ENCODE measurements at regions not wholly inside any gene's neighbourhood (a gene's known extent, or its start where the extent isn't known, plus 50 kb on each side); places are given as distances from the start of the nearest gene placed in this dataset.

- Histone ChIP-seq H3K36me3 (replicated peaks in 1 of 2; ENCODE audit: control insufficient read depth in 1 of 2, insufficient read depth in 2 of 2, low read length in 1 of 2) (no peaks in the 10 kb centered on the region), H3K4me2 (no peak overlapping the region), H3K9me2 (no peaks in the 10 kb centered on the region), H3K4me1 (ENCODE audit: control insufficient read depth in 1 of 2, insufficient read depth in 2 of 2, low read depth in 1 of 2, low read length in 1 of 2) (peaks cover 0 to 7% of the 10 kb centered on the region in 2 experiments; a peak in 2 of 4 replicates), H3K79me2 (ENCODE audit: insufficient read depth) (no peaks in the 10 kb centered on the region), H2AFZ (ENCODE audit: low read depth) (no peak overlapping the region), H3K27ac (ENCODE audit: low read depth in 2 of 2, low read length in 1 of 2) (no peak overlapping the region), H3K9ac (no peak overlapping the region), H3K4me3 (ENCODE audit: low read depth in 2 of 2, low read length in 1 of 2) (no peak overlapping the region), H3K27me3 (ENCODE audit: insufficient read depth) (no peaks in the 10 kb centered on the region), H3F3A (replicated peaks; ENCODE audit: insufficient read depth) (no peaks in the 10 kb centered on the region), H3K9me3 (no peaks in the 10 kb centered on the region), H4K20me1 (ENCODE audit: insufficient read depth) (no peaks in the 10 kb centered on the region)
- CTCF ChIA-PET = no interaction called here
- WGBS (ENCODE audit: low lambda C conversion rate) = 33% methylated on average over 1 of the region's 1 CpG
- POLR2A ChIA-PET = interaction anchor here (0.5 kb wide), 1 partner anchor 902 kb away, joined by 3 read pairs; no protein-coding TSS in a partner anchor
- no peak for DNase-seq
- TF ChIP-seq POLR2AphosphoS5 (IDR thresholded peaks at IDR 0.05; ENCODE audit: low read depth, low read length) (no peak), YY1 (IDR thresholded peaks at IDR 0.05; ENCODE audit: low read depth) (no peak), NFIC (IDR thresholded peaks at IDR 0.05; ENCODE audit: borderline replicate concordance) (no peak)
These were observed 789.5 kb downstream of the TECRL start for GRCh38 chr4:63619771-63620170.

- H3K27ac ChIP-seq (ENCODE audit: low read depth in 2 of 2, low read length in 1 of 2) = no peak overlapping the region
- no peaks in the 10 kb centered on the region for H3K9me2 ChIP-seq
- no peak for DNase-seq
- no peaks in the 10 kb centered on the region for H3K27me3 ChIP-seq (ENCODE audit: insufficient read depth)
- H4K20me1 ChIP-seq (ENCODE audit: insufficient read depth) = no peaks in the 10 kb centered on the region
- H3K36me3 ChIP-seq (replicated peaks in 1 of 2; ENCODE audit: control insufficient read depth in 1 of 2, insufficient read depth in 2 of 2, low read length in 1 of 2) = no peaks in the 10 kb centered on the region
- TF ChIP-seq POLR2AphosphoS5 (IDR thresholded peaks at IDR 0.05; ENCODE audit: low read depth, low read length) (no peak), USF2 (IDR thresholded peaks at IDR 0.05; ENCODE audit: borderline replicate concordance, low read depth, low read length) (no peak), GATA2 (CRISPR knock-in tag; IDR thresholded peaks at IDR 0.05) (no peak), YY1 (IDR thresholded peaks at IDR 0.05; ENCODE audit: low read depth) (no peak), SMC3 (IDR thresholded peaks at IDR 0.05; ENCODE audit: low read depth, low read length) (no peak), JUND (IDR thresholded peaks at IDR 0.05) (no peak), FOXJ3 (CRISPR knock-in tag; IDR thresholded peaks at IDR 0.05) (no peak), FOSL2 (IDR thresholded peaks at IDR 0.05; ENCODE audit: borderline replicate concordance, low read depth) (no peak), NFIC (IDR thresholded peaks at IDR 0.05; ENCODE audit: borderline replicate concordance) (no peak), CTCF (IDR thresholded peaks at IDR 0.05) (no peak)
- ChIA-PET POLR2A (interaction anchor here (0.5 kb wide), 1 partner anchor 902 kb away, joined by 3 read pairs; no protein-coding TSS in a partner anchor), CTCF (no interaction called here)
- H3K79me2 ChIP-seq (ENCODE audit: insufficient read depth) = no peaks in the 10 kb centered on the region
- no peak overlapping the region for H2AFZ ChIP-seq (ENCODE audit: low read depth)
- H3K4me3 ChIP-seq (ENCODE audit: low read depth in 2 of 2, low read length in 1 of 2) = no peak overlapping the region
- peaks cover 0 to 7% of the 10 kb centered on the region in 2 experiments; a peak in 2 of 4 replicates for H3K4me1 ChIP-seq (ENCODE audit: control insufficient read depth in 1 of 2, insufficient read depth in 2 of 2, low read depth in 1 of 2, low read length in 1 of 2)
- no peak overlapping the region for H3K4me2 ChIP-seq
- no peaks in the 10 kb centered on the region for H3F3A ChIP-seq (replicated peaks; ENCODE audit: insufficient read depth)
- no peak overlapping the region for H3K9ac ChIP-seq
- H3K9me3 ChIP-seq = no peaks in the 10 kb centered on the region
- WGBS (ENCODE audit: low lambda C conversion rate) = 8% methylated on average over 6 of the region's 6 CpGs
These were observed 790.1 kb downstream of the TECRL start for GRCh38 chr4:63618883-63619718.
